CD14-positive monocyte (primary cell): ENCODE measurements at regions not wholly inside any gene's neighbourhood (a gene's known extent, or its start where the extent isn't known, plus 50 kb on each side); places are given as distances from the start of the nearest gene placed in this dataset.

Experiments
- DNase-seq, 3 donors: peaks; one replicate each; pipeline ENCODE4 v3.0.0-alpha.2; 2011 to 2022
- H2AFZ ChIP-seq: 2 replicates; pipeline ENCODE4 v1.6.0; 2012; ENCODE audit warnings: mild to moderate bottlenecking, low read depth, low read length, inconsistent platforms; ENCODE audit not compliant: insufficient read depth, poor library complexity, severe bottlenecking
- H3K27ac ChIP-seq, 2 donors: 1 replicate in 1 of 2; 2 replicates in 1 of 2; pipeline ENCODE4 v1.5.1; 2012 to 2013; ENCODE audit warnings: low read length in 2 of 2, control low read depth in 1 of 2, inconsistent platforms in 1 of 2, low read depth in 1 of 2, mild to moderate bottlenecking in 1 of 2
- H3K27me3 ChIP-seq, 2 donors: one replicate each; pipeline versions ENCODE4 v1.6.0 to v1.6.1; 2011 to 2013; ENCODE audit warnings: low read length in 2 of 2; ENCODE audit not compliant: control insufficient read depth in 2 of 2, insufficient read depth in 2 of 2
- H3K36me3 ChIP-seq, 2 donors: replicated peaks in 1 of 2; 1 replicate in 1 of 2; 2 replicates in 1 of 2; pipeline versions ENCODE4 v1.5.1 to v1.6.1; 2012 to 2013; ENCODE audit warnings: low read length in 2 of 2, control low read depth in 1 of 2, inconsistent platforms in 1 of 2, mild to moderate bottlenecking in 1 of 2; ENCODE audit not compliant: insufficient read depth in 2 of 2, control insufficient read depth in 1 of 2
- H3K4me1 ChIP-seq, 2 donors: 1 replicate in 1 of 2; 2 replicates in 1 of 2; pipeline versions ENCODE4 v1.5.1 to v1.6.1; 2012 to 2013; ENCODE audit warnings: low read length in 2 of 2, control low read depth in 1 of 2, inconsistent platforms in 1 of 2, mild to moderate bottlenecking in 1 of 2, moderate library complexity in 1 of 2; ENCODE audit not compliant: insufficient read depth in 2 of 2, control insufficient read depth in 1 of 2
- H3K4me2 ChIP-seq: replicated peaks from 2 replicates; pipeline ENCODE3; 2012; ENCODE audit warnings: low read length, moderate library complexity, mild to moderate bottlenecking; ENCODE audit not compliant: poor library complexity, severe bottlenecking; ENCODE audit errors: extremely low read depth
- H3K4me3 ChIP-seq, 3 experiments: fragments of 200-600 bp in 1 of 3; sonication (generic) in 1 of 3; replicated peaks in 1 of 3; 1 replicate in 2 of 3; 2 replicates in 1 of 3; pipeline ENCODE4 v1.5.1; 2011 to 2013; ENCODE audit warnings: low read length in 3 of 3, mild to moderate bottlenecking in 3 of 3, control low read depth in 2 of 3, low read depth in 2 of 3, inconsistent platforms in 1 of 3, moderate library complexity in 1 of 3
- H3K79me2 ChIP-seq: 2 replicates; pipeline ENCODE4 v1.6.0; 2012; ENCODE audit warnings: mild to moderate bottlenecking, control low read depth, inconsistent platforms, low read length, moderate library complexity; ENCODE audit not compliant: insufficient read depth
- H3K9ac ChIP-seq: 2 replicates; pipeline ENCODE4 v1.6.0; 2017; ENCODE audit warnings: low read length, mild to moderate bottlenecking; ENCODE audit not compliant: insufficient read depth, poor library complexity, severe bottlenecking
- H3K9me3 ChIP-seq, 2 donors: replicated peaks in 1 of 2; 1 replicate in 1 of 2; 2 replicates in 1 of 2; pipeline versions ENCODE4 v1.5.1 to v1.6.1; 2012 to 2013; ENCODE audit warnings: low read length in 2 of 2, control low read depth in 1 of 2; ENCODE audit not compliant: control insufficient read depth in 1 of 2, insufficient read depth in 1 of 2
- H4K20me1 ChIP-seq: 2 replicates; pipeline ENCODE4 v1.6.0; 2012; ENCODE audit warnings: mild to moderate bottlenecking, low read length, control low read depth, moderate library complexity; ENCODE audit not compliant: insufficient read depth
- H3K27ac Mint-ChIP-seq, 7 donors: one replicate each; pipeline ENCODE4 v1.8.0; 2020; ENCODE audit warnings: mild to moderate bottlenecking in 7 of 7, mixed read lengths in 7 of 7, moderate library complexity in 6 of 7, inconsistent platforms in 2 of 7
- H3K27me3 Mint-ChIP-seq, 3 donors: one replicate each; pipeline ENCODE4 v1.8.0; 2021 to 2022; ENCODE audit warnings: low read depth in 3 of 3, mild to moderate bottlenecking in 3 of 3, mixed read lengths in 3 of 3, moderate library complexity in 3 of 3, inconsistent platforms in 1 of 3
- H3K36me3 Mint-ChIP-seq, 2 donors: one replicate each; pipeline ENCODE4 v1.8.0; 2020; ENCODE audit warnings: mixed read lengths in 2 of 2, inconsistent platforms in 1 of 2, mild to moderate bottlenecking in 1 of 2
- H3K4me1 Mint-ChIP-seq: one replicate; pipeline ENCODE4 v1.8.0; 2020; ENCODE audit warnings: mild to moderate bottlenecking, mixed read lengths
- H3K4me3 Mint-ChIP-seq, 2 donors: one replicate each; pipeline ENCODE4 v1.8.0; 2020; ENCODE audit warnings: mild to moderate bottlenecking in 2 of 2, mixed read lengths in 2 of 2, moderate library complexity in 1 of 2
- H3K9me3 Mint-ChIP-seq, 7 donors: one replicate each; pipeline ENCODE4 v1.8.0; 2020 to 2022; ENCODE audit warnings: mixed read lengths in 7 of 7, mild to moderate bottlenecking in 6 of 7, moderate library complexity in 6 of 7, inconsistent platforms in 2 of 7
- CTCF ChIP-seq: fragments of 200-600 bp; IDR thresholded peaks from one replicate; pipeline ENCODE4 v1.8.0; 2022; ENCODE audit warnings: antibody characterized with exemption, mild to moderate bottlenecking
- WGBS: methylation state at CpG from one replicate; pipeline ENCODE4 v1.1.5; 2013; ENCODE audit warnings: missing lambda C conversion rate; ENCODE audit not compliant: insufficient coverage; 5-methylcytosine and 5-hydroxymethylcytosine counted together
- intact Hi-C, 2 donors: fragments of 100-400 bp; cut with micrococcal nuclease; formaldehyde crosslinking; loops; one replicate each; pipeline versions ENCODE4 v1.15.0 to v1.15.1; 2023

GRCh38 chr20:6959900-6960312 lies 192.4 kb downstream of the BMP2 start:
- no peak for TF ChIP-seq CTCF
- intact Hi-C loops, result no loop called here

GRCh38 chr20:6966721-6967120 lies 199.2 kb downstream of the BMP2 start:
- no peak overlapping the region for H3K4me3 ChIP-seq
- no peak overlapping the region for H3K9ac ChIP-seq
- H3K4me2 ChIP-seq, result no peak overlapping the region
- Mint-ChIP-seq H3K36me3 (no peaks in the 10 kb centered on the region), H3K9me3 (peaks cover 0 to 6% (median 2%) of the 10 kb centered on the region in 7 donors), H3K4me3 (no peak overlapping the region), H3K27ac (no peak overlapping the region), H3K4me1 (no peaks in the 10 kb centered on the region), H3K27me3 (peaks cover 0 to 2% (median 0%) of the 10 kb centered on the region in 3 donors)
- DNase-seq, result no peak
- H3K36me3 ChIP-seq, result no peaks in the 10 kb centered on the region
- WGBS, result no CpG with 5 or more reads among the region's 1 CpG
- H3K9me3 ChIP-seq, result no peaks in the 10 kb centered on the region
- no peak overlapping the region for H2AFZ ChIP-seq
- H3K79me2 ChIP-seq, result no peaks in the 10 kb centered on the region
- no peaks in the 10 kb centered on the region for H3K27me3 ChIP-seq
- H4K20me1 ChIP-seq, result no peaks in the 10 kb centered on the region
- TF ChIP-seq CTCF, result no peak
- H3K4me1 ChIP-seq, result no peaks in the 10 kb centered on the region
- no peak overlapping the region for H3K27ac ChIP-seq
- intact Hi-C loops, result no loop called here

More at GRCh38 chr20:6959900-6960312, 192.4 kb downstream of the BMP2 start:
- Histone ChIP-seq H3K36me3 (no peaks in the 10 kb centered on the region), H4K20me1 (no peaks in the 10 kb centered on the region), H2AFZ (no peak overlapping the region), H3K79me2 (no peaks in the 10 kb centered on the region), H3K27me3 (no peaks in the 10 kb centered on the region), H3K27ac (no peak overlapping the region), H3K4me3 (no peak overlapping the region), H3K9me3 (no peaks in the 10 kb centered on the region), H3K4me1 (peaks cover 24 to 30% of the 10 kb centered on the region in 2 donors), H3K9ac (no peak overlapping the region), H3K4me2 (no peak overlapping the region)
- Mint-ChIP-seq H3K36me3 (no peaks in the 10 kb centered on the region), H3K9me3 (peaks cover 0 to 7% (median 3%) of the 10 kb centered on the region in 7 donors), H3K27me3 (peaks cover 0 to 2% (median 0%) of the 10 kb centered on the region in 3 donors), H3K4me3 (no peak overlapping the region), H3K27ac (no peak overlapping the region), H3K4me1 (peaks cover 25% of the 10 kb centered on the region)
- WGBS, result no CpG with 5 or more reads among the region's 3 CpGs
- no peak for DNase-seq
